ENCODE measurements at regions not wholly inside any gene's neighbourhood (a gene's known extent, or its start where the extent isn't known, plus 50 kb on each side); places are given as distances from the start of the nearest gene placed in this dataset.
"Not testable (repeated sequence)": the region's sequence is repeated elsewhere in the genome, so short reads cannot be mapped to it uniquely, and the experiment has no call there.

DNA sequence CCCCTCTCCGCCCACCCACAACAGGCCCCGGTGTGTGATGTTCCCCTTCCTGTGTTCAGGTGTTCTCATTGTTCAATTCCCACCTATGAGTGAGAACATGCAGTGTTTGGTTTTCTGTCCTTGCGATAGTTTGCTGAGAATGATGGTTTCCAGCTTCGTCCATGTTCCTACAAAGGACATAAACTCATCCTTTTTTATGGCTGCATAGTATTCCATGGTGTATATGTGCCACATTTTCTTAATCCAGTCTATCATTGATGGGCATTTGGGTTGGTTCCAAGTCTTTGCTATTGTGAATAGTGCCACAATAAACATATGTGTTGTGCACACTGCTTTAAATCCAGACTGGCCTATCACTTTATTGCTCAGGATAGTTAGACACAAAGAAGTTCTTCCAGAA, 309.1 kb downstream of the MTX2 start:
- DNase-seq; in situ Hi-C loops (cut with MboI; ENCODE audit: low pct_unique_long_range_greater_than_20kb, low sequenced_read_pairs): not testable (repeated sequence)

- in situ Hi-C loops (cut with MboI; ENCODE audit: low pct_unique_long_range_greater_than_20kb, low sequenced_read_pairs): no loop called here
- DNase-seq: no peak
These were observed 310.4 kb downstream of the MTX2 start for GRCh38 chr2:176579608-176580007.

DNA sequence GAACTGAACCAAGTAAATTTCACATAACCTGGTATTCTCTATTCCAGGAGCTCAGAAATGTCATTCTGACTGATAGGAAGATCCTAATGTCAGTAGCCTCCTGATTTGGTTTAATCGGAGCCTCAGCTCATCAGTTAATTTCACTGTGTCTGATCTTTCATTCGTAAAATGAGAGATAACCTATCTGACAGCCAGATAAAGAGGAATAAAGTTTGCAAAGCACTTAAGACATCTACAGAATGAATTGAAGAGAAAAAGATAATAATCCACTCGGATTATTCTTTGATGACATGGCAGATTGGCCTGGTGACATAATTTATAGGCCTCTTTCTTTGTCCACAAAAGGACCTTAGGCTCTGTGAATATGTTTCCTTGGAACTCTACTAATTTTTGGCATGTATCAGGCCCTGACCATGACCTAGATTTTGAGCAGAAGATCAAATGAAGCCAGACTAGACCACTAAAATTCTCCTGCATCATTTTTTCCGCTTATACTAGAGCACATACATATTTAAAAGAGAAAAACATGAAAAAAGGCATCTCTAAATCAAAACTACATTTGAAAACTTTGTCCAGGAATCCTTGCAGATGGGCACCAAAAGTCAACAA, 312.4 kb downstream of the MTX2 start:
- in situ Hi-C loops (cut with MboI; ENCODE audit: low pct_unique_long_range_greater_than_20kb, low sequenced_read_pairs): no loop called here
- no peak for DNase-seq

GRCh38 chr2:176582176-176582575, 312.9 kb downstream of the MTX2 start:
- in situ Hi-C loops (cut with MboI; ENCODE audit: low pct_unique_long_range_greater_than_20kb, low sequenced_read_pairs): no loop called here
- no peak for DNase-seq

DNA sequence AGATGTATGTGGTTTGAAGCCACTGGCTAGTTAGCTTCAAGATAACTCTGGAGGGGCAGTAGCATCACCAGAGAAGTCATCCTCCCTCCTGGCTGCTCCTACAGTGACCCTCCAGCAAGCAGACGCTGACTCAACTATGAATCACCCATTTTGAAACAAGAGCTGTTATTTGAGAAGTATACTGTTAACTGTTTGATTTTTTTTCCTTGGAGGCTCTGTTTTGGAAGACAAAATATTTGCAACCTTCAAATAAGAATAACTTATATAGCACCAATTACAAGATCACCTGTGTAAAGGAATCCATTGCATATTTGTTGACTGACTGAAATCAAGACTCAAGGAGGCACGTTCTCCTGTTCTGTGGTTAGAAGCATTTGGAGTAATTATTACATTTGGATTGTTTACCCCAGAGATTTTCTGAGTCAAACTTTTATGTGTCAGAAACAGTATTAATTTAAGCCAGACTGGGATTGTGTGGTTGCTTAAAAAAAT, 313.8 kb downstream of the MTX2 start:
- DNase-seq: no peak

DNA sequence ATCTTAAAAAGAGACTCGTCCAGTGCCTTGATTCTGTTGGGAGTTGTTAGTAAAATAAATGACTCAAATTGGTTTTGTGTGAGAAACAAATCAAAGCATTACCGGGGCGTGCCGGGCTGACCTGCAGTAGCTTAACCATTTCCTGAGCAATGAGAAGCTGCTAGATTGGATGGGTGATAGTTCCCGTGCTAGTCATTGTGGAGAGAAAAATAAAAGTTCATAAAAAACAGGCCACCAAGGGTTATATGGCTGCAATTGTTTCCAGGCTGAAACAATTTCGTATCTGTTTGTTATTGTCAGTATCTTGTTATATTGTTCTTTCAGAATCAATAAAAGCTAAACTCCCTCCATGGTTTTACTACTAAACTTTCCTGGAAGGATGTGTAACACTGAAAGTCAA, 314.4 kb downstream of the MTX2 start:
- in situ Hi-C loops (cut with MboI; ENCODE audit: low pct_unique_long_range_greater_than_20kb, low sequenced_read_pairs): no loop called here
- no peak for DNase-seq

More for the DNA sequence above, 313.8 kb downstream of the MTX2 start:
- in situ Hi-C loops (cut with MboI; ENCODE audit: low pct_unique_long_range_greater_than_20kb, low sequenced_read_pairs): no loop called here

DNA sequence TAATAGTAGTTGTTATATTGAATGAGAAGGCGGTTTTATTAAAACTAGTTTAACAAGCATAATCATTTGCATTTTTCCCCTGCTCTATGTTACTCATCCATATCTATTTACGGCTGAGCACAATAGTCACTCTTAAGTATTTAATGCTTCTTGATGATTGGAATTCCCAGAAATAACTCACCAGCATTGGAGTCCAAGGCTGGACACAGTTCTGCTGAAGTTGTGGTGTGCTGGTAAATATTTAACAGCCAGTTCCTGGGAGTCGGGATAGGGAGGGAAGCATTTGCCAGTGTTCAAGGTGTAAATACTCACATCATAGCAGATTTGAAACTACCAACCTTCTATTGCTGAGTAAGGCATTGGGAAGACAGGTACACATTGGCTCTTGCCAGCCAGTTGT, 315.1 kb downstream of the MTX2 start:
- DNase-seq: no peak
- in situ Hi-C loops (cut with MboI; ENCODE audit: low pct_unique_long_range_greater_than_20kb, low sequenced_read_pairs): no loop called here

- no peak for DNase-seq
- in situ Hi-C loops (cut with MboI; ENCODE audit: low pct_unique_long_range_greater_than_20kb, low sequenced_read_pairs): no loop called here
These were observed 316.0 kb downstream of the MTX2 start for GRCh38 chr2:176585291-176585690.

- no peak for DNase-seq
- in situ Hi-C loops (cut with MboI; ENCODE audit: low pct_unique_long_range_greater_than_20kb, low sequenced_read_pairs): no loop called here
These were observed 316.5 kb downstream of the MTX2 start for GRCh38 chr2:176585791-176586190.

- DNase-seq: no peak
- in situ Hi-C loops (cut with MboI; ENCODE audit: low pct_unique_long_range_greater_than_20kb, low sequenced_read_pairs): no loop called here
These were observed 320.0 kb downstream of the MTX2 start for GRCh38 chr2:176589287-176589686.

GRCh38 chr2:176589825-176590440, 320.7 kb downstream of the MTX2 start:
- in situ Hi-C loops (cut with MboI; ENCODE audit: low pct_unique_long_range_greater_than_20kb, low sequenced_read_pairs): no loop called here
- no peak for DNase-seq

- in situ Hi-C loops (cut with MboI; ENCODE audit: low pct_unique_long_range_greater_than_20kb, low sequenced_read_pairs): no loop called here
- no peak for DNase-seq
These were observed 323.0 kb downstream of the MTX2 start for GRCh38 chr2:176592216-176592615.

DNA sequence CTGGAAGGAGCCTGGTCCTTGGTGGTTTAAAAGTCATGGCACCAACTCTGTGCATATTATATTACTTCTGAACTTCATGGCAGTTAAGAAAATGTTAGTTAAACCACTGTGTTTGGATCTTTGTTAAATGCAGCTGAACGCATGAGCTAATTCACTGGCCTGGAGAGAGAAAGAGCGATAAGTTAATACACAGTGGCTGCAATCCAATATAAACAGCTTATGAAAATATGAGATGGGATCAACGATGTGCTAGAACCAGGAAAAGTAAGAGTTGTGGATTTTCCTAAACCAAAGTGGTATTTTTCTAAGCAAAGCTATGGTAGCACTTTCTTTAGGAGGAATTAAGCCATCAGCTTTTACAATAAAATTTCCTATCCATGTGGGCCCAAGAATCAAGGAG, 326.7 kb downstream of the MTX2 start:
- no peak for DNase-seq
- in situ Hi-C loops (cut with MboI; ENCODE audit: low pct_unique_long_range_greater_than_20kb, low sequenced_read_pairs): no loop called here

GRCh38 chr2:176597916-176598315, 328.7 kb downstream of the MTX2 start:
- in situ Hi-C loops (cut with MboI; ENCODE audit: low pct_unique_long_range_greater_than_20kb, low sequenced_read_pairs): no loop called here
- DNase-seq: no peak

DNA sequence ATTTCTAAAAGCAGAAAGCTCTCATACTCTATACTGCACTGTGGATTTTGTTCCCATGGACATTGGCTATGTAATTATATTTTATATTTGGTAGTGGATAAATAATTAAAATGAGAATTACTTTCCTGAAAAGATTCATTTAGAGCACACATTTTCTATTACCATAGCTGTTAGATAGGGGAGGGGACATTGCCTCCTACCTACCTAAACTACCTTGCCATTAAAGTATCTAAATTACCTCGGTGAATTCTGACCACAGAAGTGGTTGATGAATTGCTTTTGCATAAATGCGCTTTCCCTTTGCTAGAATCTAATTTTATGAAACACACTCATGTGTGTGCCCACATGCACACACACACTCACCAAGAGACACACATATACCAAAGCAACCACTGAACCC, 329.1 kb downstream of the MTX2 start:
- in situ Hi-C loops (cut with MboI; ENCODE audit: low pct_unique_long_range_greater_than_20kb, low sequenced_read_pairs): no loop called here
- no peak for DNase-seq

- no peak for DNase-seq
- in situ Hi-C loops (cut with MboI; ENCODE audit: low pct_unique_long_range_greater_than_20kb, low sequenced_read_pairs): no loop called here
These were observed 330.7 kb downstream of the MTX2 start for GRCh38 chr2:176599796-176600485.

GRCh38 chr2:176601066-176601465, 331.8 kb downstream of the MTX2 start:
- DNase-seq: no peak
- in situ Hi-C loops (cut with MboI; ENCODE audit: low pct_unique_long_range_greater_than_20kb, low sequenced_read_pairs): no loop called here

- in situ Hi-C loops (cut with MboI; ENCODE audit: low pct_unique_long_range_greater_than_20kb, low sequenced_read_pairs): no loop called here
- DNase-seq: no peak
These were observed 342.8 kb downstream of the MTX2 start for GRCh38 chr2:176612036-176612435.

- in situ Hi-C loops (cut with MboI; ENCODE audit: low pct_unique_long_range_greater_than_20kb, low sequenced_read_pairs): no loop called here
- DNase-seq: no peak
These were observed 343.5 kb downstream of the MTX2 start for GRCh38 chr2:176612736-176613135.

- in situ Hi-C loops (cut with MboI; ENCODE audit: low pct_unique_long_range_greater_than_20kb, low sequenced_read_pairs): no loop called here
- DNase-seq: no peak
These were observed 344.2 kb downstream of the MTX2 start for GRCh38 chr2:176613323-176613987.
